Heart left ventricle (tissue), 13 donors: ENCODE measurements at regions not wholly inside any gene's neighbourhood (a gene's known extent, or its start where the extent isn't known, plus 50 kb on each side); places are given as distances from the start of the nearest gene placed in this dataset.

Experiments
- POLR2A ChIP-seq, 2 donors: fragments of 450-650 bp; IDR thresholded peaks; one replicate each; pipeline ENCODE4 v1.6.1; 2017; ENCODE audit warnings: antibody characterized with exemption in 2 of 2, mild to moderate bottlenecking in 2 of 2, moderate library complexity in 2 of 2
- TF ChIP-seq, protein P1 (sequence below), 12 donors: fragments of 200-600 bp; sonication (generic) in 4 of 12; IDR thresholded peaks; one replicate each; pipeline versions ENCODE4 v1.5.0 to v1.8.0; 2018 to 2022; ENCODE audit warnings: antibody characterized with exemption in 12 of 12, mild to moderate bottlenecking in 5 of 12
- donor health status: ischemic (EF 13 %, LVEDD 7.1; RV severe dilation, severe dysfunction).
- donor health status: DM: no; HTN: yes; CAD: no.
- donor health status: DM: no; HTN: no; CAD: no.
- donor health status: ischemic (EF 25% LVEDD 6.9; RV normal size, moderate dysfunction).
- donor health status: ischemic (EF 25% LVEDD 5.7; RV mildly dilated, moderate dysfunction).
- donor health status: ischemic (EF 35%, LVEDD 5.7; RV mildly dilated, moderate dysfunction).
- donor health status: nonischemic (EF 11% LVEDD 7.7; RV severe dilation, severe dysfunction).
- donor health status: DM: yes; HTN: yes; CAD: no.
- donor health status: PGD.
- donor health status: ischemic (EF 29% LVEDD 5.4; RV normal size, mild dysfunction).
- donor health status: nonischemic (EF 23%, LVEDD 6.1; RV moderate dilation, normal function).

- TF ChIP-seq, protein P1, sequence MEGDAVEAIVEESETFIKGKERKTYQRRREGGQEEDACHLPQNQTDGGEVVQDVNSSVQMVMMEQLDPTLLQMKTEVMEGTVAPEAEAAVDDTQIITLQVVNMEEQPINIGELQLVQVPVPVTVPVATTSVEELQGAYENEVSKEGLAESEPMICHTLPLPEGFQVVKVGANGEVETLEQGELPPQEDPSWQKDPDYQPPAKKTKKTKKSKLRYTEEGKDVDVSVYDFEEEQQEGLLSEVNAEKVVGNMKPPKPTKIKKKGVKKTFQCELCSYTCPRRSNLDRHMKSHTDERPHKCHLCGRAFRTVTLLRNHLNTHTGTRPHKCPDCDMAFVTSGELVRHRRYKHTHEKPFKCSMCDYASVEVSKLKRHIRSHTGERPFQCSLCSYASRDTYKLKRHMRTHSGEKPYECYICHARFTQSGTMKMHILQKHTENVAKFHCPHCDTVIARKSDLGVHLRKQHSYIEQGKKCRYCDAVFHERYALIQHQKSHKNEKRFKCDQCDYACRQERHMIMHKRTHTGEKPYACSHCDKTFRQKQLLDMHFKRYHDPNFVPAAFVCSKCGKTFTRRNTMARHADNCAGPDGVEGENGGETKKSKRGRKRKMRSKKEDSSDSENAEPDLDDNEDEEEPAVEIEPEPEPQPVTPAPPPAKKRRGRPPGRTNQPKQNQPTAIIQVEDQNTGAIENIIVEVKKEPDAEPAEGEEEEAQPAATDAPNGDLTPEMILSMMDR (IDR thresholded peaks at IDR 0.05): no peak
- no peak for TF ChIP-seq POLR2A (IDR thresholded peaks at IDR 0.05)
These were observed 82.4 kb upstream of the TOX3 start for GRCh38 chr16:52629296-52629695.
